BLaER1 (cell line): ENCODE measurements at regions not wholly inside any gene's neighbourhood (a gene's known extent, or its start where the extent isn't known, plus 50 kb on each side); places are given as distances from the start of the nearest gene placed in this dataset.
"Not testable (repeated sequence)": the region's sequence is repeated elsewhere in the genome, so short reads cannot be mapped to it uniquely, and the experiment has no call there.

Source experiments
- H3K27ac ChIP-seq: shearing (Covaris generic); formaldehyde crosslinking; 2 replicates; pipeline ENCODE4 v1.8.1; 2022
- H3K27me3 ChIP-seq: shearing (Covaris generic); formaldehyde crosslinking; 2 replicates; pipeline ENCODE4 v1.8.1; 2022
- H3K36me3 ChIP-seq: shearing (Covaris generic); formaldehyde crosslinking; 2 replicates; pipeline ENCODE4 v1.8.1; 2022
- H3K4me1 ChIP-seq: shearing (Covaris generic); formaldehyde crosslinking; 2 replicates; pipeline ENCODE4 v1.8.1; 2022
- H3K4me2 ChIP-seq: shearing (Covaris generic); formaldehyde crosslinking; 2 replicates; pipeline ENCODE4 v1.8.1; 2022
- H3K4me3 ChIP-seq: shearing (Covaris generic); formaldehyde crosslinking; 2 replicates; pipeline ENCODE4 v1.8.1; 2022
- H3K9ac ChIP-seq: shearing (Covaris generic); formaldehyde crosslinking; 2 replicates; pipeline ENCODE4 v1.8.1; 2022
- H3K9me3 ChIP-seq: shearing (Covaris generic); formaldehyde crosslinking; 2 replicates; pipeline ENCODE4 v1.8.1; 2022
- H4K20me1 ChIP-seq: shearing (Covaris generic); formaldehyde crosslinking; 2 replicates; pipeline ENCODE4 v1.8.1; 2022
- Cebpa-rat ChIP-seq: shearing (Covaris generic); IDR thresholded peaks from 2 replicates; pipeline ENCODE4 v1.8.1; 2022

DNA sequence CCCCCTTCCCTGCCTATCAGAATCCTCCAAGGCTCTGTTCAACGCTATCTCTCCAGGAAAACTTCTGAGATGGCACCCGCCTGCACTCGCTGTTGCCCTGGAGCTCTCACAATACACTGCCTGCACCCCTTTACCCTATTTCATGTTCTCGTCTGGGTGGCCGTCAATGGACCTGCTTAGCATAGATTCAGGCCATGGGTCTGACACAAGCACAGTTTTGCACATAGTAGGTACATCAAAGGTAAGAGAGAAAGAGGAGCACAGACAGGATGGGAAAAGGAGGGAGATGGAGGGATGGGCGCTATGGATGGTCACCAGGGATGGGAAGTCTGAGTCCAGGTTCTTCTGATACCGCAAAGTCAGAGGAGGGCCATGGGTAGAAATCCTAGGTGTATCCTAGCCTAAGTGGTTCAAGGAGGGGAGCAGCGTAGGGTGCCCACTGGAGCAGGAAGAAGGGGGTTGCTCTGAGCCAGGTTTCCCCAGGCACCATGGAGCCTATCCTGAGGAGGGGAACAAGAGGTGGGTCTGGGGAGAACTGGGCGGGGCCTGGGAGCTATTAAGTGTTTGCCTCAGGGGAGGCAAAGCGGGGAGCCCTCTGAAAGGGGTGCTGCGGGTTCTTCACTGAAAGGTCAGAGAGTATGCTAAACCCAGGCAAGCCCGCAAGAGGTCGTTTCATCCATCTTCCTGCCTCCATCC, 89.3 kb downstream of the MRPL14 start:
- Histone ChIP-seq H3K27ac (no peak overlapping the region), H3K9ac (no peak overlapping the region), H3K9me3 (no peaks in the 10 kb centered on the region), H3K4me1 (peaks cover 51% of the 10 kb centered on the region), H4K20me1 (0 out of 2 replicates have a peak, but pooled peaks cover 4% of the 10 kb centered on the region), H3K27me3 (no peaks in the 10 kb centered on the region), H3K36me3 (no peaks in the 10 kb centered on the region), H3K4me2 (no peak overlapping the region), H3K4me3 (no peak overlapping the region)
- no peak for TF ChIP-seq Cebpa-rat

DNA sequence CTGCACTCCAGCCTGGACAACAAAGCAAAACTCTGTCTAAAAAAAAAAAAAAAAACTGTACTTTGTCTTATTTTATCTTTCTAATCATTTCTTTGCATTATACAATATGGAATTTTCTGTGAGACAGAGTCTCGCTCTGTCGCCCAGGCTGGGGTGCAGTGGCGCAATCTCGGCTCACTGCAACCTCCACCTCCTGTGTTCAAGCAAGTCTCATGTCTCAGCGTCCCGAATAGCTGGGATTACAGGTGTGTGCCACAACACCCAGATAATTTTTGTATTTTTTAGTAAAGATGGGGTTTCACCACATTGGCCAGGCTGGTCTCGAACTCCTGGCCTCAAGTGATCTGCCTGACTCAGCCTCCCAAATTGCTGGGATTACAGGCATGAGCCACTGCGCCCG, 90.0 kb downstream of the MRPL14 start:
- H3K9ac ChIP-seq: not testable (repeated sequence)

DNA sequence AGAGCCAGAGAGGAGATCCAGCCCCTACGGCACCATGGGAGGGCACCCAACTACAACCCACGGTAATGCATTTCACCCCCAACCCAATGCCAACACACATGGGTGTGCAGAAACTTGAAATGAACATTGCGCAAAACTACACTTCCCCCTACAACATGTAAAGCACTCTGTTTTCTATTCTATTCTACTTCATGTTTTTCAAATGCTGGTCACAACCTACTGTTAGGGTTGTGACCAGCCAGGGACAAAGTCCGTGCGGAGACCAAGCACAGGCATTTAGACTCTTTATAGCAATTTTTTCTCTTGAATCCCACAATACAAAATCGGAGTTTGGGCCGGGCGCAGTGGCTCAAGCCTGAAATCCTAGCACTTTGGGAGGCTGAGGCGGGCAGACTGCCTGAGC, 90.6 kb downstream of the MRPL14 start:
- Histone ChIP-seq H3K9ac (no peak overlapping the region), H3K27me3 (no peaks in the 10 kb centered on the region), H3K9me3 (no peaks in the 10 kb centered on the region), H4K20me1 (0 out of 2 replicates have a peak, but pooled peaks cover 4% of the 10 kb centered on the region), H3K4me1 (peaks cover 39% of the 10 kb centered on the region), H3K36me3 (no peaks in the 10 kb centered on the region), H3K4me3 (no peak overlapping the region), H3K27ac (no peak overlapping the region), H3K4me2 (peak overlapping the region; percentile 82)
- TF ChIP-seq Cebpa-rat: no peak

More for the DNA sequence above, 90.0 kb downstream of the MRPL14 start:
- not testable (repeated sequence) for H3K36me3 ChIP-seq, H3K27ac ChIP-seq, H4K20me1 ChIP-seq, H3K4me3 ChIP-seq, H3K4me2 ChIP-seq, H3K27me3 ChIP-seq, H3K9me3 ChIP-seq
- H3K4me1 ChIP-seq: peaks cover 44% of the 10 kb centered on the region

DNA sequence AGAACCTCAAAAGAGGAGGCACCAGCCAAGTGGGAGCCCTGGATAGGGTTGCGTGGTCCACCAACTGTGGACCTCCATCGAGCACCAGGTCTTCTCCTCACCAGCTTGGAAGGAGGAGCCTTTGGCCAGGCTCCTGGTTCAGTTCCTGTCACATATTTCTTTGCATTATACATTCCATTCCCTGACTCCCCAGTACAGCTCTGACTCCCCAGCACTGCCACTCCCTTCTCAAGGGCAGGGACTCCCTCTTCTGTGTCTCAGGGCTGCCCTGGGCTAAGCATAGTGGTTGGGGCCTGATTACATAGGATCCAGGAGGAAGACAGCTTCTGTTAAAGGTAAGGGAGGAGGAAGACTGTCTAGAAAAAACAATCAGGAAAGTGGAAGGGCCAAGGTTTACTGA, 91.1 kb downstream of the MRPL14 start:
- no peak for TF ChIP-seq Cebpa-rat
- H3K4me1 ChIP-seq: peaks cover 34% of the 10 kb centered on the region
- H3K27me3 ChIP-seq: no peaks in the 10 kb centered on the region
- H3K4me3 ChIP-seq: no peak overlapping the region
- H3K9me3 ChIP-seq: no peaks in the 10 kb centered on the region
- no peaks in the 10 kb centered on the region for H3K36me3 ChIP-seq
- H4K20me1 ChIP-seq: 0 out of 2 replicates have a peak, but pooled peaks cover 4% of the 10 kb centered on the region
- H3K9ac ChIP-seq: no peak overlapping the region
- H3K4me2 ChIP-seq: peak overlapping the region; percentile 82
- peak overlapping the region; percentile 39; the same call in 1 of the 2 replicates for H3K27ac ChIP-seq

DNA sequence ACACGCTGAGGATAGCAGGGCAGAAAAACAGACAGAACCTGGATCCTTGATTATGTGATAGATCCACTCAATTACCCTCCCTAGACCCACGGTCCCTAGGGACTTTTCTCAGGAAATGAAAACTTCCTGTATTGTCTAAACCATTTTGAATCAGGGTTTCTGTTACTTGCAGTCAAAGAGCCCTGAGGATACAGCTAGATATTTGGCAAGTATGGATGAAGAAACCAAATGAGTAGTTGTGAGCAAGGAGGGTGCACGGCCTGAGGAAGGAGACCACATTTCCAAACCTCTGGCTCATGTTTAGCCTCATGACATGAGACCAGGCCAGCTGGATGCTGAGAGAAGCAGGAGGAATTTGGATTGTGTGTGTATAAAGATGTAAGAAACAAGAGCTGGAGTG, 91.6 kb downstream of the MRPL14 start:
- TF ChIP-seq Cebpa-rat: no peak
- Histone ChIP-seq H3K4me1 (peaks cover 34% of the 10 kb centered on the region), H3K4me3 (no peak overlapping the region), H4K20me1 (0 out of 2 replicates have a peak, but pooled peaks cover 4% of the 10 kb centered on the region), H3K36me3 (no peaks in the 10 kb centered on the region), H3K9me3 (no peaks in the 10 kb centered on the region), H3K27me3 (no peaks in the 10 kb centered on the region), H3K9ac (no peak overlapping the region), H3K27ac (peak overlapping the region; percentile 62; the same call in 1 of the 2 replicates), H3K4me2 (peak overlapping the region; percentile 82)

DNA sequence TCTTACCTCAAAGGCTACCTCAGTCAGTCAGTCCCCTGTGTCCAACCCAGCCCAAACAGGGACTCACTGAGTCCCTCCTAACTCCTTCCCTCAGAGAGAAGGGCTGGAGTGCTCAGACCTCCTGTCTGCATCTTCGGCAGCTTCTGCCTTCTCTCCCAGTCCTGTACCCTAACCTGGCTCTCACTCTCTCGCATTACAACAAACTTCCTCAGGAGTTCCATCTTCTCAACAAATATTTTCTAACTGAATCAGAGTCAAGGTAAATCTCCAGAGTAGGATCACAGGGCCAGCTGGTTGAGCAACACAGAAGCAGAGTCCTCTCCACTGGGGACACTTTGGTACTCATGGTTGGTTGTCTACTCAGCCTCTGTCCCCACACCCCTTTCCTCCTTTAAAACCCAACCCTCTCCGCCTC, 92.3 kb downstream of the MRPL14 start:
- peaks cover 34% of the 10 kb centered on the region for H3K4me1 ChIP-seq
- H3K4me2 ChIP-seq: peak overlapping the region; percentile 82
- H4K20me1 ChIP-seq: 0 out of 2 replicates have a peak, but pooled peaks cover 4% of the 10 kb centered on the region
- no peak for TF ChIP-seq Cebpa-rat
- H3K36me3 ChIP-seq: no peaks in the 10 kb centered on the region
- peak overlapping the region; percentile 62 for H3K27ac ChIP-seq
- H3K4me3 ChIP-seq: no peak overlapping the region
- H3K9ac ChIP-seq: 0 out of 2 replicates have a peak overlapping the region, but pooled peaks have one; percentile 27
- H3K27me3 ChIP-seq: no peaks in the 10 kb centered on the region
- H3K9me3 ChIP-seq: no peaks in the 10 kb centered on the region

- peaks cover 34% of the 10 kb centered on the region for H3K4me1 ChIP-seq
- H3K9ac ChIP-seq: peak overlapping the region; percentile 27; the same call in 1 of the 2 replicates
- peak overlapping the region; percentile 62 for H3K27ac ChIP-seq
- TF ChIP-seq Cebpa-rat: no peak
- H3K4me2 ChIP-seq: peak overlapping the region; percentile 82
- 0 out of 2 replicates have a peak, but pooled peaks cover 4% of the 10 kb centered on the region for H4K20me1 ChIP-seq
- H3K36me3 ChIP-seq: no peaks in the 10 kb centered on the region
- no peaks in the 10 kb centered on the region for H3K27me3 ChIP-seq
- no peaks in the 10 kb centered on the region for H3K9me3 ChIP-seq
- no peak overlapping the region for H3K4me3 ChIP-seq
These were observed 92.8 kb downstream of the MRPL14 start for GRCh38 chr6:44034391-44034861.

GRCh38 chr6:44030812-44031454, 96.3 kb downstream of the MRPL14 start:
- Histone ChIP-seq H3K27ac (no peak overlapping the region), H3K9ac (no peak overlapping the region), H3K27me3 (no peaks in the 10 kb centered on the region), H3K9me3 (no peaks in the 10 kb centered on the region), H3K4me3 (no peak overlapping the region), H3K36me3 (no peaks in the 10 kb centered on the region), H4K20me1 (0 out of 2 replicates have a peak, but pooled peaks cover 4% of the 10 kb centered on the region), H3K4me2 (no peak overlapping the region), H3K4me1 (peaks cover 23% of the 10 kb centered on the region)
- TF ChIP-seq Cebpa-rat: no peak

- 0 out of 2 replicates have a peak, but pooled peaks cover 2% of the 10 kb centered on the region for H4K20me1 ChIP-seq
- no peak overlapping the region for H3K4me3 ChIP-seq
- H3K4me1 ChIP-seq: peaks cover 15% of the 10 kb centered on the region
- no peaks in the 10 kb centered on the region for H3K36me3 ChIP-seq
- TF ChIP-seq Cebpa-rat: no peak
- H3K27ac ChIP-seq: no peak overlapping the region
- no peak overlapping the region for H3K9ac ChIP-seq
- H3K9me3 ChIP-seq: no peaks in the 10 kb centered on the region
- no peak overlapping the region for H3K4me2 ChIP-seq
- H3K27me3 ChIP-seq: no peaks in the 10 kb centered on the region
These were observed 97.6 kb downstream of the MRPL14 start for GRCh38 chr6:44029444-44030185.
